AG10803 (cell line): ENCODE measurements at regions not wholly inside any gene's neighbourhood (a gene's known extent, or its start where the extent isn't known, plus 50 kb on each side); places are given as distances from the start of the nearest gene placed in this dataset.

Source experiments
- DNase-seq: peaks from one replicate; pipeline ENCODE4 v3.0.0; 2010; ENCODE audit warnings: low read depth
- H3K4me3 ChIP-seq: 2 replicates; pipeline ENCODE4 v1.5.1; 2011; ENCODE audit warnings: mild to moderate bottlenecking, low read length, control low read depth
- TF ChIP-seq, protein P1 (sequence below): conservative IDR thresholded peaks from 2 replicates; pipeline ENCODE4 v1.5.1; 2011; ENCODE audit warnings: mild to moderate bottlenecking, low read length, control low read depth, inconsistent platforms

GRCh38 chr6:122524056-122524455 is 52.4 kb upstream of the SERINC1 start:
- DNase-seq: no peak
- TF ChIP-seq, protein P1, sequence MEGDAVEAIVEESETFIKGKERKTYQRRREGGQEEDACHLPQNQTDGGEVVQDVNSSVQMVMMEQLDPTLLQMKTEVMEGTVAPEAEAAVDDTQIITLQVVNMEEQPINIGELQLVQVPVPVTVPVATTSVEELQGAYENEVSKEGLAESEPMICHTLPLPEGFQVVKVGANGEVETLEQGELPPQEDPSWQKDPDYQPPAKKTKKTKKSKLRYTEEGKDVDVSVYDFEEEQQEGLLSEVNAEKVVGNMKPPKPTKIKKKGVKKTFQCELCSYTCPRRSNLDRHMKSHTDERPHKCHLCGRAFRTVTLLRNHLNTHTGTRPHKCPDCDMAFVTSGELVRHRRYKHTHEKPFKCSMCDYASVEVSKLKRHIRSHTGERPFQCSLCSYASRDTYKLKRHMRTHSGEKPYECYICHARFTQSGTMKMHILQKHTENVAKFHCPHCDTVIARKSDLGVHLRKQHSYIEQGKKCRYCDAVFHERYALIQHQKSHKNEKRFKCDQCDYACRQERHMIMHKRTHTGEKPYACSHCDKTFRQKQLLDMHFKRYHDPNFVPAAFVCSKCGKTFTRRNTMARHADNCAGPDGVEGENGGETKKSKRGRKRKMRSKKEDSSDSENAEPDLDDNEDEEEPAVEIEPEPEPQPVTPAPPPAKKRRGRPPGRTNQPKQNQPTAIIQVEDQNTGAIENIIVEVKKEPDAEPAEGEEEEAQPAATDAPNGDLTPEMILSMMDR: no peak
- H3K4me3 ChIP-seq: no peak overlapping the region

DNA sequence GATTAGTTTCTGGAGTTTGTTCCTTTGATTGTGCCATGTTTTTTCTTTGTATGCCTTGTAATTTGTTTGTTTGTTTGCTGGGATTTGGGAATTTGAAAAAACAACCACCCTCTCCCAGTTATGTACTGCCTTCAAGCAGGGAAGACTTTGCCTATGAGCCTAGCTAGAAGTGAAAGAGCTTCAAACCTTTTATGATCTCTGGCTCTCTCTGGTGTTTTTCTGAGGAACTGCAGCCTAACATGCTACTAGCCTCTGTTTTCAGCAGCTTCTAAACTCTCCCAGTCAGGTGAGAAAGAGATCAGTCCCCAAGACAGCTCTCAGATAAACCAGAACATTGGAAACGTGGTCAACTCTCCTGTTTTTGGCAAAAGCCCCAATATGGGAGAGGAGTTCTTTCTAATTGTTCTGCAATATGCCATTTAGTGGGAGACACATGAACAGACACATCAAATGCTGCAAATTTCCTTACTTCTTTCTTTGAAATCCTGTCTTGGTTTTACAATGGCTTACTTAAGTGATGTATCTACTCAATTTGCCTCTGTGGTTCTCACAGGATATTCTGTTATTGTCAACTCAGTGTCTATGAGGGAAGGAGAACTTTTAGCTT is 58.9 kb upstream of the SERINC1 start:
- TF ChIP-seq, protein P1: peak; percentile 99
- DNase-seq: peak; percentile 64
- H3K4me3 ChIP-seq: no peak overlapping the region

GRCh38 chr6:122548281-122548680 is 61.9 kb upstream of the PKIB start:
- TF ChIP-seq, protein P1: no peak
- DNase-seq: no peak
- no peak overlapping the region for H3K4me3 ChIP-seq

DNA sequence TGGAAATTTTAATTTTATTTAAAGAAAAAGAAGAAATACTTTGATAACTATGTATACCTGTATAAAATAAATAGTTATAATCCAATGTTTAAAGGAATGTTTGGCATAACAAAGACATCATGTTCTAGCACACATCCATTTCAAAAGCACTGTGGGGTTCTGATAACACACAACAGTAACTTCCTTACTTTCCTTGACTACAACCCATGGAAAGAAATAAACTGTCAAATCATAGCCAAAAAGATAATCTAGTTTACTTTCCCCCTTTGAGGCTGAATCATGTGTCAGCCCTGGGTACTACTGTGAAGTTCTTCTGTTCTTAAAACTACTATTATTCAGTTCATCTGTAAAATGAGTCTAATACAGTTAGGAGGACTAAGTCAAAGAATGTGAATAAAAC is 61.4 kb upstream of the PKIB start:
- TF ChIP-seq, protein P1: no peak
- no peak for DNase-seq
- no peak overlapping the region for H3K4me3 ChIP-seq

DNA sequence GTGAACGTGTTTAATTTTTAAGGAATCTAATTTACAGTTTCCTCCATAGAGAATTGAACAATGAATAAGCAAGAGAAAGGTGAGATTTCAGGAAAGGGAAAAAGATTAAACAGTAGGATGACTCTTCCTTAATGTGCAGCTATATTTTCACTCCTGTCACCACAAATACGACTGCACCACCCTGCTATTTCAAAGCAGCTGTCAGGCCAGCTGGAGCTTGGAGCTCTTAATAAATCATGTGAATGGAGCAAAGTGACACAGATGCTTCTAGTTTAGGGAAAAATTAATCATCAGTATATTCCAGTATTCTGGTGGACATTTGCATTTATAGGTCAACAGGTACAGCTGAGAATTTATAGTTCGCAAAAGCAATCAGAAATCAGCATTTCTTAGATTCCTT is 56.5 kb upstream of the PKIB start:
- H3K4me3 ChIP-seq: no peak overlapping the region
- TF ChIP-seq, protein P1: no peak
- DNase-seq: no peak

- TF ChIP-seq, protein P1: no peak
- H3K4me3 ChIP-seq: no peak overlapping the region
- no peak for DNase-seq
These were observed 54.6 kb upstream of the PKIB start for GRCh38 chr6:122555561-122555960.

- TF ChIP-seq, protein P1: no peak
- H3K4me3 ChIP-seq: no peak overlapping the region
- no peak for DNase-seq
These were observed 52.1 kb upstream of the PKIB start for GRCh38 chr6:122558080-122558479.
